Panc1 (cell line): ENCODE measurements at regions not wholly inside any gene's neighbourhood (a gene's known extent, or its start where the extent isn't known, plus 50 kb on each side); places are given as distances from the start of the nearest gene placed in this dataset.

Source experiments
- ATAC-seq: fragments of 200-7000 bp; cut with Tn5 transposase; 2 replicates; pipeline ENCODE4 v1.9.1; 2020; ENCODE audit warnings: mild to moderate bottlenecking, moderate library complexity
- BruUV-seq: library from RNA; stranded (reverse); fragments of 400-500 nt; replicated peaks from 2 replicates; lab custom pipeline; 2021; lab: Mats Ljungman, UMichigan
- CTCF ChIA-PET: fragments of 300-600 bp; sonication (Branson Sonifier 250); formaldehyde crosslinking; loops from one replicate; lab custom pipeline; 2022; ENCODE audit warnings: antibody characterized with exemption; lab: Charles Lee
- POLR2A ChIA-PET: fragments of 300-600 bp; sonication (Branson Sonifier 250); formaldehyde crosslinking; loops from one replicate; lab custom pipeline; 2022; ENCODE audit warnings: antibody characterized with exemption; lab: Charles Lee
- DNase-seq: peaks from one replicate; pipeline ENCODE4 v3.0.0-alpha.2; 2010; ENCODE audit warnings: low read depth, low spot score
- H3K27ac ChIP-seq: 2 replicates; pipeline ENCODE4 v1.5.1; 2011; ENCODE audit warnings: mild to moderate bottlenecking, low read length, inconsistent platforms
- H3K27me3 ChIP-seq: fragments of 200-500 bp; sonication (Bioruptor generic); 2 replicates; pipeline ENCODE4 v1.6.0; 2014; ENCODE audit warnings: low read length, inconsistent platforms; ENCODE audit not compliant: control insufficient read depth, insufficient read depth
- H3K36me3 ChIP-seq: fragments of 200-500 bp; sonication (Bioruptor generic); 2 replicates; pipeline ENCODE4 v1.5.1; 2014; ENCODE audit warnings: inconsistent platforms, mild to moderate bottlenecking, low read length, moderate library complexity; ENCODE audit not compliant: control insufficient read depth, insufficient read depth
- H3K4me1 ChIP-seq: 2 replicates; pipeline ENCODE4 v1.5.1; 2011; ENCODE audit warnings: inconsistent platforms, mild to moderate bottlenecking, low read length, moderate library complexity; ENCODE audit not compliant: control insufficient read depth, insufficient read depth
- H3K4me3 ChIP-seq, 2 experiments: 2 replicates each; pipeline ENCODE4 v1.5.1; 2011 to 2012; ENCODE audit warnings: low read depth in 2 of 2, low read length in 2 of 2, mild to moderate bottlenecking in 2 of 2, inconsistent platforms in 1 of 2, moderate library complexity in 1 of 2
- H3K9me3 ChIP-seq: fragments of 200-500 bp; sonication (Bioruptor generic); 2 replicates; pipeline ENCODE4 v1.5.1; 2014; ENCODE audit warnings: low read depth, mild to moderate bottlenecking, inconsistent platforms, low read length, moderate library complexity; ENCODE audit not compliant: control insufficient read depth, insufficient read depth
- POLR2AphosphoS5 ChIP-seq: IDR thresholded peaks from 2 replicates; pipeline ENCODE4 v1.6.1; 2012; ENCODE audit warnings: mild to moderate bottlenecking, low read depth, low read length, moderate library complexity
- SIN3A ChIP-seq: IDR thresholded peaks from 2 replicates; pipeline ENCODE4 v1.6.1; 2012; ENCODE audit warnings: low read depth, mild to moderate bottlenecking, low read length, moderate library complexity, borderline replicate concordance; ENCODE audit not compliant: insufficient read depth
- TCF7L2 ChIP-seq: IDR thresholded peaks from 2 replicates; pipeline ENCODE4 v1.6.1; 2011; ENCODE audit warnings: mild to moderate bottlenecking, low read depth, low read length, inconsistent platforms
- in situ Hi-C: cut with HindIII; loops from 2 replicates; pipeline ENCODE4 v1.10.0; 2016; ENCODE audit warnings: low sequenced_read_pairs, low pct_unique_long_range_greater_than_20kb
- intact Hi-C: fragments of 100-400 bp; cut with micrococcal nuclease; formaldehyde crosslinking; loops from one replicate; pipeline ENCODE4 v1.10.0; 2022; ENCODE audit not compliant: unreplicated experiment
- TF ChIP-seq, protein P1 (sequence below), 2 experiments: IDR thresholded peaks; 2 replicates each; pipeline ENCODE4 v1.6.1; 2011 to 2012; ENCODE audit warnings: low read depth in 2 of 2, control low read depth in 1 of 2, low read length in 1 of 2, mild to moderate bottlenecking in 1 of 2, moderate library complexity in 1 of 2; ENCODE audit not compliant: insufficient read depth in 1 of 2
- TF ChIP-seq, protein P2 (sequence below): fragments of 450-650 bp; IDR thresholded peaks from 2 replicates; pipeline ENCODE4 v1.5.1; 2017; ENCODE audit warnings: mild to moderate bottlenecking

DNA sequence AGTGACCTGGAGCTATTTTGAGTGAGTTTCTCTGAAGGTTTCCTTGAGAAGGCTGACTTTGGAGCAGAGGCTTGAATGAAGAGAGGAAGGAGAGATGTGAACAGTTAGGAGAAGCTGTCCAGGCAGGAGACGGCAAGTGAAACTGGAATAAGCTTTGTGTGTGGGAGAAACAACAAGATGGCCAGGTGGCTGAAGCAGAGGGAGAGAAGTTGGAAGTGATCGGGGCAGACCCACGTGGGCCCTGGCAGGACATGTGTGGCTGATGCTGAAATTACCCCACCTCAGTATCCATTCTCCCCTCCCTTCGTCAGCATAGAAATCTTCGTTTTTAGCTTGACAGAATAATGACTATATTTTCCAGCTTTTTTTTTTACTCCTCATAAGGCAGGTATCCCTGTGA, 809.2 kb upstream of the TMEM132C start:
- ChIA-PET CTCF (no interaction called here), POLR2A (no interaction called here)
- Histone ChIP-seq H3K9me3 (no peaks in the 10 kb centered on the region), H3K4me3 (no peak overlapping the region), H3K27ac (no peak overlapping the region), H3K27me3 (no peaks in the 10 kb centered on the region), H3K4me1 (no peaks in the 10 kb centered on the region), H3K36me3 (no peaks in the 10 kb centered on the region)
- ATAC-seq (no peak), DNase-seq (no peak)
- intact Hi-C loops = no loop called here
- TF ChIP-seq, protein P1, sequence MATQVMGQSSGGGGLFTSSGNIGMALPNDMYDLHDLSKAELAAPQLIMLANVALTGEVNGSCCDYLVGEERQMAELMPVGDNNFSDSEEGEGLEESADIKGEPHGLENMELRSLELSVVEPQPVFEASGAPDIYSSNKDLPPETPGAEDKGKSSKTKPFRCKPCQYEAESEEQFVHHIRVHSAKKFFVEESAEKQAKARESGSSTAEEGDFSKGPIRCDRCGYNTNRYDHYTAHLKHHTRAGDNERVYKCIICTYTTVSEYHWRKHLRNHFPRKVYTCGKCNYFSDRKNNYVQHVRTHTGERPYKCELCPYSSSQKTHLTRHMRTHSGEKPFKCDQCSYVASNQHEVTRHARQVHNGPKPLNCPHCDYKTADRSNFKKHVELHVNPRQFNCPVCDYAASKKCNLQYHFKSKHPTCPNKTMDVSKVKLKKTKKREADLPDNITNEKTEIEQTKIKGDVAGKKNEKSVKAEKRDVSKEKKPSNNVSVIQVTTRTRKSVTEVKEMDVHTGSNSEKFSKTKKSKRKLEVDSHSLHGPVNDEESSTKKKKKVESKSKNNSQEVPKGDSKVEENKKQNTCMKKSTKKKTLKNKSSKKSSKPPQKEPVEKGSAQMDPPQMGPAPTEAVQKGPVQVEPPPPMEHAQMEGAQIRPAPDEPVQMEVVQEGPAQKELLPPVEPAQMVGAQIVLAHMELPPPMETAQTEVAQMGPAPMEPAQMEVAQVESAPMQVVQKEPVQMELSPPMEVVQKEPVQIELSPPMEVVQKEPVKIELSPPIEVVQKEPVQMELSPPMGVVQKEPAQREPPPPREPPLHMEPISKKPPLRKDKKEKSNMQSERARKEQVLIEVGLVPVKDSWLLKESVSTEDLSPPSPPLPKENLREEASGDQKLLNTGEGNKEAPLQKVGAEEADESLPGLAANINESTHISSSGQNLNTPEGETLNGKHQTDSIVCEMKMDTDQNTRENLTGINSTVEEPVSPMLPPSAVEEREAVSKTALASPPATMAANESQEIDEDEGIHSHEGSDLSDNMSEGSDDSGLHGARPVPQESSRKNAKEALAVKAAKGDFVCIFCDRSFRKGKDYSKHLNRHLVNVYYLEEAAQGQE (IDR thresholded peaks at IDR 0.05; ENCODE audit: insufficient read depth in 1 of 2, low read depth in 2 of 2, low read length in 1 of 2) = no peak
- TF ChIP-seq, protein P2, sequence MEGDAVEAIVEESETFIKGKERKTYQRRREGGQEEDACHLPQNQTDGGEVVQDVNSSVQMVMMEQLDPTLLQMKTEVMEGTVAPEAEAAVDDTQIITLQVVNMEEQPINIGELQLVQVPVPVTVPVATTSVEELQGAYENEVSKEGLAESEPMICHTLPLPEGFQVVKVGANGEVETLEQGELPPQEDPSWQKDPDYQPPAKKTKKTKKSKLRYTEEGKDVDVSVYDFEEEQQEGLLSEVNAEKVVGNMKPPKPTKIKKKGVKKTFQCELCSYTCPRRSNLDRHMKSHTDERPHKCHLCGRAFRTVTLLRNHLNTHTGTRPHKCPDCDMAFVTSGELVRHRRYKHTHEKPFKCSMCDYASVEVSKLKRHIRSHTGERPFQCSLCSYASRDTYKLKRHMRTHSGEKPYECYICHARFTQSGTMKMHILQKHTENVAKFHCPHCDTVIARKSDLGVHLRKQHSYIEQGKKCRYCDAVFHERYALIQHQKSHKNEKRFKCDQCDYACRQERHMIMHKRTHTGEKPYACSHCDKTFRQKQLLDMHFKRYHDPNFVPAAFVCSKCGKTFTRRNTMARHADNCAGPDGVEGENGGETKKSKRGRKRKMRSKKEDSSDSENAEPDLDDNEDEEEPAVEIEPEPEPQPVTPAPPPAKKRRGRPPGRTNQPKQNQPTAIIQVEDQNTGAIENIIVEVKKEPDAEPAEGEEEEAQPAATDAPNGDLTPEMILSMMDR = no peak
- TF ChIP-seq POLR2AphosphoS5 = no peak
- TF ChIP-seq SIN3A = no peak
- no peak for TF ChIP-seq TCF7L2
- in situ Hi-C loops = no loop called here
- BruUV-seq = no TSS peak

DNA sequence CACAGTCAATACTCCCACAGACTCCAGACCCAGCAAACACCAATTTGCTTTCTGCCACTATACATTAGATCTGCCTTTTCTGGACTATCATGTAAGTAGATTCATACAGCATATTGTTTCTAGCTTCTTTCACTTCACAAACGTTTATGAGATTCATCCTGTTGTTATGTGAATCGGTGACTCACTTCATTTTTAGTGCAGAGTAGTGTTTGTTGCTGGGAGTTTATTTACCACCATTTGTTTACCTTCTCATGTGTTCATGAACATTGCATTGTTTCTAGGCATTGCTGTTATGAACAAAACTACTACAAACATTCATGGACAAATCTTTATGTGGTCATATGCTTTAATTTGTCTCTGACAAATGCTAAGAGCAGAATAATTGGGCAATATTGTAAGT, 807.8 kb upstream of the TMEM132C start:
- Histone ChIP-seq H3K4me1 (no peaks in the 10 kb centered on the region), H3K4me3 (no peak overlapping the region), H3K27ac (no peak overlapping the region), H3K27me3 (no peaks in the 10 kb centered on the region), H3K36me3 (no peaks in the 10 kb centered on the region), H3K9me3 (no peaks in the 10 kb centered on the region)
- ChIA-PET CTCF (no interaction called here), POLR2A (no interaction called here)
- in situ Hi-C loops (no loop called here), intact Hi-C loops (no loop called here)
- no peak for DNase-seq
- no peak for ATAC-seq
- no TSS peak for BruUV-seq
- TF ChIP-seq, protein P2 = no peak
- TF ChIP-seq TCF7L2 = no peak
- no peak for TF ChIP-seq SIN3A
- no peak for TF ChIP-seq POLR2AphosphoS5
- TF ChIP-seq, protein P1 (IDR thresholded peaks at IDR 0.05; ENCODE audit: insufficient read depth in 1 of 2, low read depth in 2 of 2, low read length in 1 of 2) = no peak
